SK-N-MC (cell line): ENCODE measurements at regions not wholly inside any gene's neighbourhood (a gene's known extent, or its start where the extent isn't known, plus 50 kb on each side); places are given as distances from the start of the nearest gene placed in this dataset.

Source experiments
- DNase-seq: peaks from one replicate; pipeline ENCODE4 v3.0.0-alpha.2; 2011; ENCODE audit warnings: low read depth, low spot score
- H3K27ac ChIP-seq: fragments of 200-600 bp; sonication (generic); 2 replicates; pipeline ENCODE4 v1.5.1; 2016; ENCODE audit warnings: mixed run types
- H3K36me3 ChIP-seq: fragments of 200-600 bp; sonication (generic); 2 replicates; pipeline ENCODE4 v1.6.1; 2017; ENCODE audit warnings: antibody characterized with exemption, low read length, mixed read lengths; ENCODE audit not compliant: insufficient read depth
- H3K4me3 ChIP-seq: fragments of 200-600 bp; sonication (generic); 2 replicates; pipeline ENCODE4 v1.5.1; 2016
- H3K9ac ChIP-seq: fragments of 200-600 bp; sonication (generic); 2 replicates; pipeline ENCODE4 v1.8.0; 2017; ENCODE audit warnings: mixed run types, mixed read lengths; ENCODE audit not compliant: insufficient read length
- H3K9me3 ChIP-seq: fragments of 200-600 bp; sonication (generic); 2 replicates; pipeline ENCODE4 v1.6.1; 2017; ENCODE audit warnings: low read depth, mild to moderate bottlenecking, antibody characterized with exemption, low read length, moderate library complexity, mixed read lengths
- EZH2 ChIP-seq: fragments of 200-600 bp; sonication (generic); IDR thresholded peaks from one replicate; pipeline ENCODE4 v1.6.1; 2017; ENCODE audit warnings: antibody characterized with exemption
- FOXP2 ChIP-seq: optimal IDR thresholded peaks from 2 replicates; pipeline ENCODE3; 2011; ENCODE audit warnings: mild to moderate bottlenecking, moderate library complexity; ENCODE audit not compliant: insufficient read depth; ENCODE audit errors: extremely low read length, control extremely low read depth
- POLR2AphosphoS5 ChIP-seq: IDR thresholded peaks from 2 replicates; pipeline ENCODE4 v1.6.1; 2012; ENCODE audit warnings: mild to moderate bottlenecking, low read depth, low read length, borderline replicate concordance

DNA sequence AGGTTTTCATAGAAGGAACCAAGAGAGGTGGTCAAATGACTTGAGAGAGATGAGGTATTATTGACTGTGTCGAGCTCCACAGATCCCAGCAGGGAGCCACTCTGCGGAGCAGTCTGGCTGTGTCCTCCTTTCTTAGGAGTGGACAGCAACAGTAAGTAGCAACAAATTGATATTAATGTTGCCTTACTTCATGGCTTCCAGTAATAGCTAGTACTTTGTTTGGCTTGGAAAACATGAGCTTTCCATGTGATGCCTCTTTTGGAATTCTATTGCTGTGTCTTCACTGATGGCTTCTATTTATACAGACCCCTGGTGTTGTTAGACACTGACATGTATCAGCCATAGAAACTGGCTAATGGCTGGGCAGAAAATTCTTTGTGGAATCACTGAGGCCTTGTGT lies 531.2 kb upstream of the CCDC196 start:
- TF ChIP-seq FOXP2 = no peak
- TF ChIP-seq POLR2AphosphoS5 = no peak
- TF ChIP-seq EZH2 = no peak
- Histone ChIP-seq H3K9me3 (no peaks in the 10 kb centered on the region), H3K36me3 (no peaks in the 10 kb centered on the region), H3K27ac (no peak overlapping the region), H3K9ac (no peak overlapping the region), H3K4me3 (no peak overlapping the region)
- no peak for DNase-seq

- no peaks in the 10 kb centered on the region for H3K36me3 ChIP-seq
- no peak overlapping the region for H3K9ac ChIP-seq
- H3K9me3 ChIP-seq = no peaks in the 10 kb centered on the region
- DNase-seq = no peak
- TF ChIP-seq FOXP2 (no peak), POLR2AphosphoS5 (no peak), EZH2 (no peak)
- H3K4me3 ChIP-seq = no peak overlapping the region
- H3K27ac ChIP-seq = no peak overlapping the region
Observed at GRCh38 chr14:65957631-65958205, 528.5 kb upstream of the CCDC196 start.

DNA sequence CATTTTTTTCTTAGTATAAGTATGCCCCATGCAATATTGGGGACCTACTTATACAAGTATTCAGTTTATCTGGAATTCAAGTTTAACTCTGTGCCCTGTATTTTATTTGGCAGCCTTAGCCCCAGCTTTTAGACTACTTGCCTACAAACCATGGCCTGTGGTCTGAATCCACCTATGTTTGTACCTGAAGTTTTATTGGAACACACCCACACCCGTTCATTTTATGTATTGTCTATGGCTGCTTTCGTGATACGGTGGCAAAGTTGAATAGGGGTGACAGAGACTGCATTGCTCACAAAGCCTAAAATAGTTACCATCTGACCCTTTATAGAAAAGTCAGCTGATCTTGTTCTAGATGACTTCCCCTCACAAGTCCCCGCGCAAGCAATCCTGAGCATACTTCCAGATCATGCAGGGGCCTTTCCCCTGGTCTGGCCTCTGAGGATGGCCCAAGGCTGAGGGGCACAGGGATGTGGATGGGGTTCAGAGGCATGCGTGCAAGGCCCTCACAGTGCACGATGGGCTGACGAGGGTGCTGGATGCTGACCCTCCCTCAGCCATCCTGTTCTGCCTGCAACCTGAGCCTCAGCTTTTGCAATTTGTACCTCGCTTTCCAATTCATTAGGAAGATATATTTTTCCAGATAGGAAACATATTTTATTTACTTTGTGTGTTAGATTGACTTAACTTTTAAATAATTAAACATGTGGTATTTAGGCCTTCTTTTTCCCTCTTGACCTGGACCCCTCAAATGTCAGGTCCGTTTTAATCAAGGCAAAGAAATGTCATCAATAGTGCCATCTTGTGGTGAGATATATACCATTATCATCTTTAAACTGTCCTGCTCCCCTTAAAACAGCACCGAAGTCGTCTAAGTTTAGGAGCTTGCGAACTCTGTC lies 527.3 kb upstream of the CCDC196 start:
- H3K4me3 ChIP-seq = no peak overlapping the region
- DNase-seq = no peak
- peak overlapping the region; percentile 3 for H3K9ac ChIP-seq
- no peaks in the 10 kb centered on the region for H3K9me3 ChIP-seq
- no peak for TF ChIP-seq POLR2AphosphoS5
- H3K36me3 ChIP-seq = no peaks in the 10 kb centered on the region
- H3K27ac ChIP-seq = no peak overlapping the region

- no peak overlapping the region for H3K4me3 ChIP-seq
- DNase-seq = no peak
Observed at GRCh38 chr14:65959563-65960024, 526.6 kb upstream of the CCDC196 start.

GRCh38 chr14:65961004-65961403 lies 525.2 kb upstream of the CCDC196 start:
- TF ChIP-seq EZH2 (no peak), FOXP2 (no peak), POLR2AphosphoS5 (no peak)
- Histone ChIP-seq H3K9ac (no peak overlapping the region), H3K9me3 (no peaks in the 10 kb centered on the region), H3K4me3 (no peak overlapping the region), H3K27ac (no peak overlapping the region), H3K36me3 (no peaks in the 10 kb centered on the region)
- DNase-seq = no peak

More at GRCh38 chr14:65959563-65960024, 526.6 kb upstream of the CCDC196 start:
- Histone ChIP-seq H3K27ac (no peak overlapping the region), H3K9ac (peak overlapping the region; percentile 3), H3K36me3 (no peaks in the 10 kb centered on the region), H3K9me3 (no peaks in the 10 kb centered on the region)
- TF ChIP-seq POLR2AphosphoS5 = no peak
- no peak for TF ChIP-seq FOXP2
- TF ChIP-seq EZH2 = no peak

DNA sequence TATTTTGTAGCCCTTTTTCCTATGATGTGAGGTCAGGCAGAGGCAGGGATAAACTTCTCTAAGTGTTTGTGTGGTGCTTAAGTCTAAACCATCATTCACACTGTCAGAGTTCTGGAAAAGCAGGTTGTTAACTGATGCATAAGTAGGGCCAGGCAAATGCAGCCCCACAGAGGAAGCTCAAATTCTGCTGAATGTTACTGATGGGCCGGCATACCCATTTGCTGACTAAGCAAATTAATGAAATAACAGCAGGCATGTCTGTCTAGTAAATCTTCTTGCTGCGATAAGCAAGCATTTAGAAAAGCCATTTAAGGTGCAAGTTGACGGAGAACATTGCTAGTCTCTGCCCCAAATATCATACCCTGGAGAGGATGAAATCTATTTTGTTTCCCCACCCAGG lies 523.2 kb upstream of the CCDC196 start:
- no peak overlapping the region for H3K9ac ChIP-seq
- TF ChIP-seq EZH2 = no peak
- H3K36me3 ChIP-seq = no peaks in the 10 kb centered on the region
- H3K9me3 ChIP-seq = no peaks in the 10 kb centered on the region
- no peak overlapping the region for H3K4me3 ChIP-seq
- no peak for DNase-seq
- H3K27ac ChIP-seq = no peak overlapping the region

GRCh38 chr14:65964366-65964765 lies 521.8 kb upstream of the CCDC196 start:
- Histone ChIP-seq H3K27ac (no peak overlapping the region), H3K9ac (no peak overlapping the region), H3K9me3 (no peaks in the 10 kb centered on the region), H3K4me3 (no peak overlapping the region), H3K36me3 (no peaks in the 10 kb centered on the region)
- TF ChIP-seq FOXP2 = no peak
- no peak for TF ChIP-seq EZH2
- no peak for TF ChIP-seq POLR2AphosphoS5
- no peak for DNase-seq

- H3K9ac ChIP-seq = no peak overlapping the region
- no peak for DNase-seq
- H3K9me3 ChIP-seq = no peaks in the 10 kb centered on the region
- no peak for TF ChIP-seq FOXP2
- TF ChIP-seq POLR2AphosphoS5 = no peak
- no peak for TF ChIP-seq EZH2
- no peak overlapping the region for H3K27ac ChIP-seq
- no peak overlapping the region for H3K4me3 ChIP-seq
- no peaks in the 10 kb centered on the region for H3K36me3 ChIP-seq
Observed at GRCh38 chr14:65966188-65966587, 520.0 kb upstream of the CCDC196 start.

GRCh38 chr14:65972346-65972870 lies 513.8 kb upstream of the CCDC196 start:
- DNase-seq = no peak
- H3K36me3 ChIP-seq = no peaks in the 10 kb centered on the region
- TF ChIP-seq POLR2AphosphoS5 (no peak), EZH2 (no peak), FOXP2 (no peak)
- no peak overlapping the region for H3K4me3 ChIP-seq
- H3K9ac ChIP-seq = no peak overlapping the region
- H3K27ac ChIP-seq = no peak overlapping the region
- H3K9me3 ChIP-seq = no peaks in the 10 kb centered on the region
